ENCODE measurements at regions not wholly inside any gene's neighbourhood (a gene's known extent, or its start where the extent isn't known, plus 50 kb on each side); places are given as distances from the start of the nearest gene placed in this dataset.

GRCh38 chr5:110294281-110294680 is 432.2 kb downstream of the TMEM232 start:
- TF ChIP-seq CTCF (IDR thresholded peaks at IDR 0.05) (no peak), EZH2 (IDR thresholded peaks at IDR 0.05) (no peak), EZH2phosphoT487 (IDR thresholded peaks at IDR 0.05) (no peak)

All from neural progenitor cell (in vitro differentiated cells).